NB4 (cell line): ENCODE measurements at regions not wholly inside any gene's neighbourhood (a gene's known extent, or its start where the extent isn't known, plus 50 kb on each side); places are given as distances from the start of the nearest gene placed in this dataset.

Experiments
- MYC ChIP-seq: IDR thresholded peaks from 2 replicates; pipeline ENCODE4 v1.6.1; 2011; ENCODE audit warnings: low read depth, low read length
- POLR2A ChIP-seq: IDR thresholded peaks from 2 replicates; pipeline ENCODE4 v1.6.1; 2011; ENCODE audit warnings: mild to moderate bottlenecking; ENCODE audit not compliant: insufficient read length; ENCODE audit errors: extremely low read depth
- TF ChIP-seq, protein P1 (sequence below): IDR thresholded peaks from one replicate; pipeline ENCODE4 v1.5.1; 2012; ENCODE audit warnings: low read depth, low read length
- TF ChIP-seq, protein P2 (sequence below): IDR thresholded peaks from 2 replicates; pipeline ENCODE4 v1.6.1; 2011; ENCODE audit warnings: low read depth, low read length

DNA sequence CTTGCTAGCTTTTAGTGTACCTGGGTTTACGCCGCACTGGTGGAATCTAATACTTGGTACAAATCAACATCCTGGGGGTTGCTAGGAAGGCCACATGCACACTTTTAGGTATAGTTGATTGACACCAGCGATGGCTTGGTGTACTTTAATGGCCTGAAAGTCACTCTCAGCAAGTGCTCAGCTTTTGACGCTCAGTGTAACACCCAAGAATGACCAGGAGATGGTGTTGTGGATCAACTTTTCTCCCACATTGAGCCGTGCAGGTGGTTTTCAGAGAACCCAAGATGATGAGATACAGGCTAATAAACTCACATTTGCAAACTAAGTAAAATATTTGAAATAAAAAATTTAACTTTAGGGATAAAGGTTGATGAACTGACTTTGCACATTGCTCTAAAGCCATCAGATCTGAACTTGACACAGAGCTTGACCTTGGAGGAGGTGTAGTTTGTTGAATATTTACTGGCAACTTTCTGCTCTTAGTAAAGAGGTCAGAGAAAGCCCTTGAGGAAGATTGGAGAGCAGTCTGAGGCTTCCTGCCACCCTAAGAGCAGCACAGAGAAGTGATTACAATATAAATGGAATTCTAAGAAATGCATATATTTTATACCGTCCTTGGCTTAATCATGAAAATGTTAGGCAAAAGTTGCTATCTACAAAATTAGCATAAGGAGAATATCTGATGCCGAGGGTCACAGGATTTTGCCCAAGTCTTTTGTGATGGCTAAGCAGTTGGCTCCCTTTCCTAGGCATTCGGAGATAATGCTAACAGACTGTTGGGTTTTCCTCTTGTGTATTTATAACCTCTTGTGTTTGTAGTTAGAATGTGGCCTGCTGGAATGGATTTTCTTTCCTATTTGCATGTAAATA lies 143.4 kb upstream of the RASGRP1 start:
- TF ChIP-seq, protein P1, sequence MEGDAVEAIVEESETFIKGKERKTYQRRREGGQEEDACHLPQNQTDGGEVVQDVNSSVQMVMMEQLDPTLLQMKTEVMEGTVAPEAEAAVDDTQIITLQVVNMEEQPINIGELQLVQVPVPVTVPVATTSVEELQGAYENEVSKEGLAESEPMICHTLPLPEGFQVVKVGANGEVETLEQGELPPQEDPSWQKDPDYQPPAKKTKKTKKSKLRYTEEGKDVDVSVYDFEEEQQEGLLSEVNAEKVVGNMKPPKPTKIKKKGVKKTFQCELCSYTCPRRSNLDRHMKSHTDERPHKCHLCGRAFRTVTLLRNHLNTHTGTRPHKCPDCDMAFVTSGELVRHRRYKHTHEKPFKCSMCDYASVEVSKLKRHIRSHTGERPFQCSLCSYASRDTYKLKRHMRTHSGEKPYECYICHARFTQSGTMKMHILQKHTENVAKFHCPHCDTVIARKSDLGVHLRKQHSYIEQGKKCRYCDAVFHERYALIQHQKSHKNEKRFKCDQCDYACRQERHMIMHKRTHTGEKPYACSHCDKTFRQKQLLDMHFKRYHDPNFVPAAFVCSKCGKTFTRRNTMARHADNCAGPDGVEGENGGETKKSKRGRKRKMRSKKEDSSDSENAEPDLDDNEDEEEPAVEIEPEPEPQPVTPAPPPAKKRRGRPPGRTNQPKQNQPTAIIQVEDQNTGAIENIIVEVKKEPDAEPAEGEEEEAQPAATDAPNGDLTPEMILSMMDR, result peak; percentile 63
- TF ChIP-seq POLR2A, result no peak
- TF ChIP-seq, protein P2, sequence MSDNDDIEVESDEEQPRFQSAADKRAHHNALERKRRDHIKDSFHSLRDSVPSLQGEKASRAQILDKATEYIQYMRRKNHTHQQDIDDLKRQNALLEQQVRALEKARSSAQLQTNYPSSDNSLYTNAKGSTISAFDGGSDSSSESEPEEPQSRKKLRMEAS, result no peak
- no peak for TF ChIP-seq MYC
